ENCODE measurements at regions not wholly inside any gene's neighbourhood (a gene's known extent, or its start where the extent isn't known, plus 50 kb on each side); places are given as distances from the start of the nearest gene placed in this dataset.

GRCh38 chr15:79180318-79180717 lies 89.7 kb upstream of the RASGRF1 start:
- TF ChIP-seq CTCF (IDR thresholded peaks at IDR 0.05) (no peak), POLR2A (IDR thresholded peaks at IDR 0.05) (no peak)

Data from right lobe of liver (tissue), 4 donors.